T-cell (primary cell): ENCODE measurements at regions not wholly inside any gene's neighbourhood (a gene's known extent, or its start where the extent isn't known, plus 50 kb on each side); places are given as distances from the start of the nearest gene placed in this dataset.

ENCODE experiments used
- ATAC-seq, 4 experiments: fragments of 200-7000 bp in 3 of 4; fragments of 150-1000 bp in 1 of 4; cut with Tn5 transposase; replicated peaks in 1 of 4; 1 replicate in 3 of 4; 2 replicates in 1 of 4; pipeline ENCODE4 v1.10.0; 2021; ENCODE audit warnings: moderate library complexity in 3 of 4, mild to moderate bottlenecking in 2 of 4, moderate number of reproducible peaks in 1 of 4
- CTCF ChIA-PET, 2 donors: fragments of 300-600 bp; sonication (Branson Sonifier 250); formaldehyde crosslinking; loops; one replicate each; lab custom pipeline; 2022; ENCODE audit warnings: antibody characterized with exemption in 2 of 2; lab: Charles Lee
- POLR2A ChIA-PET, 2 donors: fragments of 300-600 bp; sonication (Branson Sonifier 250); formaldehyde crosslinking; loops; one replicate each; lab custom pipeline; 2022; ENCODE audit warnings: antibody characterized with exemption in 2 of 2; lab: Charles Lee
- DNase-seq, 35 experiments: peaks; one replicate each; pipeline versions ENCODE4 v3.0.0 to v3.0.0-alpha.2; 2013 to 2023
- H3K27ac ChIP-seq: one replicate; pipeline ENCODE4 v1.5.1; 2013; ENCODE audit warnings: low read length
- H3K27me3 ChIP-seq, 2 experiments: replicated peaks in 1 of 2; 1 replicate in 1 of 2; 2 replicates in 1 of 2; pipeline versions ENCODE4 v1.6.1 to v1.7.0; 2013; ENCODE audit warnings: low read length in 1 of 2, mixed read lengths in 1 of 2; ENCODE audit not compliant: control insufficient read depth in 2 of 2, insufficient read depth in 2 of 2; ENCODE audit errors: extremely low read depth in 1 of 2
- H3K36me3 ChIP-seq, 2 donors: 1 replicate in 1 of 2; 2 replicates in 1 of 2; pipeline versions ENCODE4 v1.6.1 to v1.7.0; 2013; ENCODE audit warnings: low read length in 1 of 2; ENCODE audit not compliant: control insufficient read depth in 2 of 2, insufficient read depth in 1 of 2; ENCODE audit errors: extremely low read depth in 1 of 2
- H3K4me1 ChIP-seq, 2 experiments: 1 replicate in 1 of 2; 2 replicates in 1 of 2; pipeline versions ENCODE4 v1.6.1 to v1.7.0; 2013; ENCODE audit warnings: low read length in 2 of 2, mixed read lengths in 1 of 2; ENCODE audit not compliant: insufficient read depth in 2 of 2, control insufficient read depth in 1 of 2; ENCODE audit errors: extremely low read depth in 1 of 2
- H3K4me3 ChIP-seq, 2 donors: 1 replicate in 1 of 2; 2 replicates in 1 of 2; pipeline versions ENCODE4 v1.5.1 to v1.7.0; 2013; ENCODE audit warnings: mild to moderate bottlenecking in 2 of 2, low read length in 1 of 2, moderate library complexity in 1 of 2; ENCODE audit not compliant: control insufficient read depth in 1 of 2; ENCODE audit errors: extremely low read depth in 1 of 2
- H3K9me3 ChIP-seq: 2 replicates; pipeline ENCODE4 v1.7.0; 2013
- H3K27ac Mint-ChIP-seq, 2 donors: one replicate each; pipeline ENCODE4 v1.8.0; 2020 to 2021; ENCODE audit warnings: mild to moderate bottlenecking in 2 of 2, mixed read lengths in 2 of 2
- H3K27me3 Mint-ChIP-seq, 2 donors: one replicate each; pipeline ENCODE4 v1.8.0; 2021 to 2022; ENCODE audit warnings: mixed read lengths in 2 of 2
- H3K36me3 Mint-ChIP-seq: one replicate; pipeline ENCODE4 v1.8.0; 2021; ENCODE audit warnings: mixed read lengths
- H3K4me1 Mint-ChIP-seq, 3 donors: one replicate each; pipeline ENCODE4 v1.8.0; 2020 to 2022; ENCODE audit warnings: mixed read lengths in 3 of 3, mild to moderate bottlenecking in 1 of 3
- H3K4me3 Mint-ChIP-seq, 3 donors: one replicate each; pipeline ENCODE4 v1.8.0; 2020 to 2022; ENCODE audit warnings: mild to moderate bottlenecking in 3 of 3, mixed read lengths in 3 of 3, moderate library complexity in 3 of 3
- H3K9me3 Mint-ChIP-seq, 3 donors: one replicate each; pipeline ENCODE4 v1.8.0; 2020 to 2022; ENCODE audit warnings: mixed read lengths in 3 of 3
- WGBS: methylation state at CpG from one replicate; pipeline ENCODE4 v1.1.5; 2013; ENCODE audit warnings: missing lambda C conversion rate; ENCODE audit not compliant: insufficient coverage; 5-methylcytosine and 5-hydroxymethylcytosine counted together

DNA sequence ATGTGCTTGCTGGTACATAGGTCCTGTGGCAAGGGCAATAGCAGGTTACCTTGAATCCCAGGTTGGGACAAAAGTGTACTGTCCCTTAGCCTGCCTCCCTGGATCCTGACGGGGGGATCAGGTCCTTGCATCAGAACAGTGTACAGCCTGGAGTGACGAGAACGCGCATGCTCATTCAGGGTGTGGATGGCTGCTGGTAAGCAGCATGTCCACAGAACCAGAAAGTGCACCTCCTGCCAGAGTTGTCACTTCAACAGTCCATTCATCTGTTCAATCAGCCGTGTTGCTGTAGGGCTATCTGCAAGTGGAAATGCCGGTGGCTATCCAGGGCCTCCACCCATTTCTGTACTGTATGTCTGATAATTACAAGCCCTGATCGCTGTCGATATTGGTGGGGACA is 236.3 kb upstream of the SOX4 start:
- CTCF ChIA-PET, result no interaction called here
- H3K27me3 Mint-ChIP-seq, result peaks cover 0 to 2% of the 10 kb centered on the region in 2 donors
- H3K4me3 Mint-ChIP-seq, result no peak overlapping the region
- H3K27ac ChIP-seq, result no peak overlapping the region
- ATAC-seq, result no peak
- 91% methylated on average over 8 of the region's 8 CpGs for WGBS
- POLR2A ChIA-PET, result no interaction called here
- no peak overlapping the region for H3K27ac Mint-ChIP-seq
- H3K9me3 ChIP-seq, result no peaks in the 10 kb centered on the region
- H3K36me3 ChIP-seq, result no peaks in the 10 kb centered on the region
- H3K9me3 Mint-ChIP-seq, result no peaks in the 10 kb centered on the region
- H3K27me3 ChIP-seq, result peaks cover 0 to 4% of the 10 kb centered on the region in 2 experiments
- no peaks in the 10 kb centered on the region for H3K4me1 ChIP-seq
- no peak for DNase-seq
- H3K4me1 Mint-ChIP-seq, result no peaks in the 10 kb centered on the region
- no peak overlapping the region for H3K4me3 ChIP-seq
- no peaks in the 10 kb centered on the region for H3K36me3 Mint-ChIP-seq

- no peaks in the 10 kb centered on the region for H3K9me3 Mint-ChIP-seq
- Histone ChIP-seq H3K36me3 (no peaks in the 10 kb centered on the region), H3K27me3 (peaks cover 0 to 4% of the 10 kb centered on the region in 2 experiments), H3K4me3 (no peak overlapping the region), H3K9me3 (no peaks in the 10 kb centered on the region), H3K4me1 (no peaks in the 10 kb centered on the region), H3K27ac (no peak overlapping the region)
- CTCF ChIA-PET, result no interaction called here
- 100% methylated on average over 2 of the region's 2 CpGs for WGBS
- no peaks in the 10 kb centered on the region for H3K36me3 Mint-ChIP-seq
- no peak overlapping the region for H3K4me3 Mint-ChIP-seq
- POLR2A ChIA-PET, result no interaction called here
- H3K4me1 Mint-ChIP-seq, result no peaks in the 10 kb centered on the region
- H3K27ac Mint-ChIP-seq, result no peak overlapping the region
- no peak for ATAC-seq
- peaks cover 0 to 2% of the 10 kb centered on the region in 2 donors for H3K27me3 Mint-ChIP-seq
- DNase-seq, result no peak
Observed at GRCh38 chr6:21359926-21360325, 233.6 kb upstream of the SOX4 start.

GRCh38 chr6:21360336-21360735 is 233.2 kb upstream of the SOX4 start:
- 100% methylated on average over 1 of the region's 6 CpGs for WGBS
- H3K9me3 ChIP-seq, result no peaks in the 10 kb centered on the region
- no peaks in the 10 kb centered on the region for H3K4me1 ChIP-seq
- Mint-ChIP-seq H3K4me1 (no peaks in the 10 kb centered on the region), H3K27ac (no peak overlapping the region), H3K36me3 (no peaks in the 10 kb centered on the region), H3K4me3 (no peak overlapping the region), H3K27me3 (peaks cover 0 to 2% of the 10 kb centered on the region in 2 donors), H3K9me3 (no peaks in the 10 kb centered on the region)
- H3K36me3 ChIP-seq, result no peaks in the 10 kb centered on the region
- no peak for ATAC-seq
- no peak for DNase-seq
- no peak overlapping the region for H3K27ac ChIP-seq
- CTCF ChIA-PET, result no interaction called here
- POLR2A ChIA-PET, result no interaction called here
- peaks cover 0 to 4% of the 10 kb centered on the region in 2 experiments for H3K27me3 ChIP-seq
- H3K4me3 ChIP-seq, result no peak overlapping the region

GRCh38 chr6:21367148-21367547 is 226.4 kb upstream of the SOX4 start:
- Histone ChIP-seq H3K36me3 (no peaks in the 10 kb centered on the region), H3K27me3 (no peaks in the 10 kb centered on the region), H3K9me3 (no peaks in the 10 kb centered on the region), H3K4me1 (no peaks in the 10 kb centered on the region), H3K4me3 (no peak overlapping the region), H3K27ac (no peak overlapping the region)
- DNase-seq, result no peak
- 96% methylated on average over 4 of the region's 4 CpGs for WGBS
- no peak for ATAC-seq
- no peaks in the 10 kb centered on the region for H3K9me3 Mint-ChIP-seq
- no peak overlapping the region for H3K4me3 Mint-ChIP-seq
- H3K4me1 Mint-ChIP-seq, result no peaks in the 10 kb centered on the region
- ChIA-PET CTCF (no interaction called here), POLR2A (no interaction called here)
- no peaks in the 10 kb centered on the region for H3K36me3 Mint-ChIP-seq
- H3K27me3 Mint-ChIP-seq, result no peaks in the 10 kb centered on the region
- H3K27ac Mint-ChIP-seq, result no peak overlapping the region

DNA sequence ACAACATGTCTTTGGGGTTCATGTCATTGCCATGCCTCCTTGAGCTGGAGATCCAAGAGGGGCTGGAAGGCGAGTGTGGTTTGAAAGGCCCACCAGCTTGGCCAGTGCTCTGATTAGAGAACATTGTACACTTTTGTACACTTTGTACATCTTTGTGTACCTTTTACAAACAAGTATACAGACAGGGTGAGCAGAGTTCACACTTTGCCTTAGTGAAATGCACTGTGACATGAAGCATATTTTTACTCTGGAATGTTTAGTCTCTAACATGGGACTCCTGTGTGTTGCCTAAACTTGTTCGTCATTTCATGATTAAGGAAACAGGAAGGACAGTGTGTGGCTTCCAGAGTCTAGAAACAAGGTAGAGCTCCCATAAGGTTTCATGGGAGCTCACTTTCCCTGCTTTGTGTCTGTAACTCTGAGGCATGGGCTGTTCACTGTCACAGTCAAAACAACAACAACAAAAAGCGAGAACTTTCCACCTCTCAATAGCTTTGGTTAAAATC is 225.8 kb upstream of the SOX4 start:
- ATAC-seq, result no peak
- CTCF ChIA-PET, result no interaction called here
- H3K9me3 Mint-ChIP-seq, result no peaks in the 10 kb centered on the region

GRCh38 chr6:21371061-21371460 is 222.5 kb upstream of the SOX4 start:
- DNase-seq (no peak), ATAC-seq (no peak)
- Histone ChIP-seq H3K4me3 (no peak overlapping the region), H3K27ac (no peak overlapping the region), H3K27me3 (no peaks in the 10 kb centered on the region), H3K9me3 (no peaks in the 10 kb centered on the region), H3K36me3 (no peaks in the 10 kb centered on the region), H3K4me1 (no peaks in the 10 kb centered on the region)
- H3K9me3 Mint-ChIP-seq, result no peaks in the 10 kb centered on the region
- H3K27ac Mint-ChIP-seq, result no peak overlapping the region
- POLR2A ChIA-PET, result no interaction called here
- CTCF ChIA-PET, result no interaction called here
- no peaks in the 10 kb centered on the region for H3K27me3 Mint-ChIP-seq
- no CpG with 5 or more reads among the region's 1 CpG for WGBS
- H3K36me3 Mint-ChIP-seq, result no peaks in the 10 kb centered on the region
- H3K4me3 Mint-ChIP-seq, result no peak overlapping the region
- no peaks in the 10 kb centered on the region for H3K4me1 Mint-ChIP-seq

More for the DNA sequence above, 225.8 kb upstream of the SOX4 start:
- Histone ChIP-seq H3K9me3 (no peaks in the 10 kb centered on the region), H3K27ac (no peak overlapping the region), H3K36me3 (no peaks in the 10 kb centered on the region), H3K4me1 (no peaks in the 10 kb centered on the region), H3K27me3 (no peaks in the 10 kb centered on the region), H3K4me3 (no peak overlapping the region)
- POLR2A ChIA-PET, result no interaction called here
- no peaks in the 10 kb centered on the region for H3K27me3 Mint-ChIP-seq
- no peak overlapping the region for H3K27ac Mint-ChIP-seq
- H3K4me3 Mint-ChIP-seq, result no peak overlapping the region
- H3K36me3 Mint-ChIP-seq, result no peaks in the 10 kb centered on the region
- no peak for DNase-seq
- WGBS, result no CpG with 5 or more reads among the region's 3 CpGs
- H3K4me1 Mint-ChIP-seq, result no peaks in the 10 kb centered on the region

DNA sequence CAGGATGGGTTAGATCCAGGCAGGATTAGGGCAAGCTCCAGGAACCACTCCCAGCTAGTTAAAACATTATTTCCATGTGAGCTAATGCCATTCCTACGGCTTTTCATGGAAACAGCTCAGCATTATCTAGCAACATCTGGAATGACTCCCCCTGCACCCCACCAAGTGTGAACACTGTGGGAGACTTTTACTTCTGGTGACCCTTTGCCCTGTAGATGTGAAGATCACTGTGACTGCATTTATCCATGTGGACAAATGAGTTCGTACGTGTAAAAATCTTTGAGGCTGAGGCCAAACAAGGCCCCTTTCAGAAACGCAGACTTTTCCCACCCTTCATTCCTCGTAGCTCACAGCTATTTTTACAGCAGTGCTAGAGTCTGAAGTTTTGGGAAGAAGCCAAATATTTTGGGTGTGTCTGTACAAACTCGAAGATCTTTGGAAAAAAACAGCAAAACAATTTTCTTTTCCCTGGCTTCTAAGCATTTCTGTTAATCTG is 221.8 kb upstream of the SOX4 start:
- WGBS, result 100% methylated on average over 1 of the region's 6 CpGs
- H3K4me3 ChIP-seq, result no peak overlapping the region
- no peaks in the 10 kb centered on the region for H3K27me3 ChIP-seq
- H3K27me3 Mint-ChIP-seq, result no peaks in the 10 kb centered on the region
- POLR2A ChIA-PET, result interaction anchor here in 1 of 2 donors (0.6 kb wide), 1 partner anchor 1247 kb away, joined by 3 read pairs; no protein-coding TSS in a partner anchor
- CTCF ChIA-PET, result no interaction called here
- no peak for ATAC-seq
- H3K27ac Mint-ChIP-seq, result no peak overlapping the region
- H3K9me3 ChIP-seq, result no peaks in the 10 kb centered on the region
- H3K4me1 Mint-ChIP-seq, result no peaks in the 10 kb centered on the region
- H3K4me3 Mint-ChIP-seq, result no peak overlapping the region
- H3K36me3 ChIP-seq, result no peaks in the 10 kb centered on the region
- H3K36me3 Mint-ChIP-seq, result no peaks in the 10 kb centered on the region
- DNase-seq, result no peak
- H3K9me3 Mint-ChIP-seq, result no peaks in the 10 kb centered on the region
- no peaks in the 10 kb centered on the region for H3K4me1 ChIP-seq
- no peak overlapping the region for H3K27ac ChIP-seq
